C4-2B (cell line): ENCODE measurements at regions not wholly inside any gene's neighbourhood (a gene's known extent, or its start where the extent isn't known, plus 50 kb on each side); places are given as distances from the start of the nearest gene placed in this dataset.

ENCODE experiments used
- H3K27ac ChIP-seq: fragments of 450-650 bp; 2 replicates; pipeline ENCODE4 v1.5.1; 2017
- CTCF ChIP-seq: fragments of 450-650 bp; conservative IDR thresholded peaks from 2 replicates; pipeline ENCODE4 v1.5.1; 2017; ENCODE audit warnings: mild to moderate bottlenecking
- ZFX ChIP-seq: fragments of 450-650 bp; IDR thresholded peaks from 2 replicates; pipeline ENCODE4 v1.6.1; 2017

GRCh38 chr4:144318797-144319196, 178.3 kb upstream of the GYPA start:
- TF ChIP-seq ZFX = no peak
- no peak for TF ChIP-seq CTCF
- H3K27ac ChIP-seq = no peak overlapping the region

GRCh38 chr4:144336633-144337032, 196.1 kb upstream of the GYPA start:
- TF ChIP-seq ZFX (no peak), CTCF (no peak)
- H3K27ac ChIP-seq = no peak overlapping the region

- no peak for TF ChIP-seq ZFX
- TF ChIP-seq CTCF = no peak
- H3K27ac ChIP-seq = no peak overlapping the region
Measured at GRCh38 chr4:144338148-144338547, 197.6 kb upstream of the GYPA start.

GRCh38 chr4:144338834-144339233, 198.3 kb upstream of the GYPA start:
- H3K27ac ChIP-seq = no peak overlapping the region
- TF ChIP-seq ZFX (no peak), CTCF (no peak)

- TF ChIP-seq ZFX (no peak), CTCF (no peak)
- H3K27ac ChIP-seq = no peak overlapping the region
Measured at GRCh38 chr4:144340931-144341330, 200.4 kb upstream of the GYPA start.

- no peak overlapping the region for H3K27ac ChIP-seq
- TF ChIP-seq ZFX (no peak), CTCF (no peak)
Measured at GRCh38 chr4:144342949-144343760, 202.6 kb upstream of the GYPA start.

- TF ChIP-seq CTCF (no peak), ZFX (no peak)
- H3K27ac ChIP-seq = no peak overlapping the region
Measured at GRCh38 chr4:144347121-144347520, 206.6 kb upstream of the GYPA start.
